AG09319 (cell line): ENCODE measurements at regions not wholly inside any gene's neighbourhood (a gene's known extent, or its start where the extent isn't known, plus 50 kb on each side); places are given as distances from the start of the nearest gene placed in this dataset.

ENCODE experiments used
- DNase-seq: peaks from one replicate; pipeline ENCODE4 v3.0.0-alpha.2; 2010; ENCODE audit warnings: low read depth; ENCODE audit errors: extremely low read depth
- TF ChIP-seq, protein P1 (sequence below): IDR thresholded peaks from 2 replicates; pipeline ENCODE4 v1.5.1; 2011; ENCODE audit warnings: low read depth, mild to moderate bottlenecking, inconsistent platforms, low read length, moderate library complexity

GRCh38 chr12:77510985-77511384 lies 319.7 kb upstream of the NAV3 start:
- DNase-seq = no peak
- TF ChIP-seq, protein P1, sequence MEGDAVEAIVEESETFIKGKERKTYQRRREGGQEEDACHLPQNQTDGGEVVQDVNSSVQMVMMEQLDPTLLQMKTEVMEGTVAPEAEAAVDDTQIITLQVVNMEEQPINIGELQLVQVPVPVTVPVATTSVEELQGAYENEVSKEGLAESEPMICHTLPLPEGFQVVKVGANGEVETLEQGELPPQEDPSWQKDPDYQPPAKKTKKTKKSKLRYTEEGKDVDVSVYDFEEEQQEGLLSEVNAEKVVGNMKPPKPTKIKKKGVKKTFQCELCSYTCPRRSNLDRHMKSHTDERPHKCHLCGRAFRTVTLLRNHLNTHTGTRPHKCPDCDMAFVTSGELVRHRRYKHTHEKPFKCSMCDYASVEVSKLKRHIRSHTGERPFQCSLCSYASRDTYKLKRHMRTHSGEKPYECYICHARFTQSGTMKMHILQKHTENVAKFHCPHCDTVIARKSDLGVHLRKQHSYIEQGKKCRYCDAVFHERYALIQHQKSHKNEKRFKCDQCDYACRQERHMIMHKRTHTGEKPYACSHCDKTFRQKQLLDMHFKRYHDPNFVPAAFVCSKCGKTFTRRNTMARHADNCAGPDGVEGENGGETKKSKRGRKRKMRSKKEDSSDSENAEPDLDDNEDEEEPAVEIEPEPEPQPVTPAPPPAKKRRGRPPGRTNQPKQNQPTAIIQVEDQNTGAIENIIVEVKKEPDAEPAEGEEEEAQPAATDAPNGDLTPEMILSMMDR = no peak

DNA sequence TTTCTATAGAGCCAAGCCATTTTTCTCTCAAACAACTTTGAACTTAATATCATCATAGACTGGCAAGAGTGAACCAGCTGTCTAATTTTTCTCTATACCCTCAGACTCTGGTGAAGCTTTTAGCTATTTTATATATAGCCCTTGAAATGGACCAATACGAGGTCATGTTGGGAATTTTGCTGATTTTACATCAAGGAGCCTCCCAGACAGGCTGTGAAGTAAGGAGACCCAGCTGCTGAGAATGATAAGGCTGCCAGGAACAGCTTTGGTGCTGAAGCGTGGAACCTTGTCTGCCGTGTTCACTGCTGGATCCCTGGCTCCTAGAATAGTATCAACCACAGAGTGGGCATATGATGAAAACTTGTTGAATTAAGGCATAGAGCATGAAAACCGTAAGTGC lies 326.2 kb upstream of the NAV3 start:
- DNase-seq = no peak
- TF ChIP-seq, protein P1 = no peak

DNA sequence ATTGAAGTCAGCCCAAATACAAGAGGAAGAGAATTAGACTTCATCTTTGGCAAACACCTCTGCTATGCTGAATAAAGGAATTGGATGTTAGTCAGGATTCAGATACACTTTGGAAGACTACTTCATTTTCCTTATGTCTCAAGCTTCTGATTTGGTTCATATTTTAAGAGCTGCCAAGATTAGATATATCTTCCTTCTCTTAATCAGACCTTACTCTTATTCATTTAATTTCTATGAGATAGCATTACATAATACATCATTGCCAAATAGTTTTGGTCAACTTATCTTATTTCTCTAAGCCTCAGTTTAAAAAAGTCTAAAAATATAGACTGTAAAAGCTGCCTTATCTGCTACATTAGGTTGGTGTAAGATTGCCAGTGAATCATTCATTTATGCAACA lies 330.6 kb upstream of the NAV3 start:
- TF ChIP-seq, protein P1 = no peak

GRCh38 chr12:77497647-77498046 lies 333.0 kb upstream of the NAV3 start:
- TF ChIP-seq, protein P1 = no peak
- DNase-seq = no peak

More for the DNA sequence above, 330.6 kb upstream of the NAV3 start:
- DNase-seq = no peak

GRCh38 chr12:77496714-77497113 lies 334.0 kb upstream of the NAV3 start:
- DNase-seq = no peak
- TF ChIP-seq, protein P1 = no peak

GRCh38 chr12:77494296-77494695 lies 336.4 kb upstream of the NAV3 start:
- no peak for DNase-seq
- TF ChIP-seq, protein P1 = no peak

DNA sequence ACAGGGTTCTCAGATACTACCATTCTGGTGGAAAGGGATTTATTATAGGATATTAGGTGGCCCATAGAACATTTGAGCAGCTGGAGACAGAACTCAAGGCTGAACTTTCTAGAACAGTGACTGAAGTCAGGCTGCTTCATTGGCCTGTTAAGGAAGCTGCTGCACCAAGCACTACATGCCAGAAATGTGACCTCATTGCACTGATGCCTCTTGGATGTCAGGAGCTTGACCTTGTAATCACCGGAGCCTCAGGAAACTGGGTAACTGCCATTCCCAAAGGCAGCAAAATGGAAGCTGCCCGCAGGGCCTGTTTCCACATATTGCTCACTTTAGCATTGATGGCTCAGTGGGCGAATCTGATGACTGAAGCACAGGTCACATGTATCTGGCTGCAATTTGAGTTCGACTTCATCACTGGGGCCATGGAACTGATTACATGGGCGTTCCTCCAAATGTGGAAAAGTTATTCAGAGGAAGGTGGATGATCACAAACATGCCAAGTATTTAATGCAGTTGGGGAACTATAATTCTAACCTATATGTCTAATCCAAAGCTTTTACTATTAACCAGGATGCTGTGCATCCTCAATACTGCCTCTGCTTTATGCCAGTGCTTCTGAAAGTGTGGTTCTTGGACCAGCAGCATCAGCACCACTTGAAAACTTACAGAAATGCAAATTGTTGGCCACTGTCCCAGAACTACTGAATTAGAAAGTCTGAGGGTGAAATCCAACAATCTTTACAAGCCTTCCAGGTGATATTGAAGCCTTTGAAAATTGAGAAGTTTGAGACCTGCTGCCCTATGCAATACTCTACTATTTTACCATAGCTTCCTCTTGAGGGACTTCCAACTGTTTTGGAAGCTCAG lies 337.2 kb upstream of the NAV3 start:
- no peak for DNase-seq
- TF ChIP-seq, protein P1 = no peak
